Muscle of arm (tissue), 1 donor: ENCODE measurements at regions not wholly inside any gene's neighbourhood (a gene's known extent, or its start where the extent isn't known, plus 50 kb on each side); places are given as distances from the start of the nearest gene placed in this dataset.
"Not testable (repeated sequence)": the region's sequence is repeated elsewhere in the genome, so short reads cannot be mapped to it uniquely, and the experiment has no call there.

Experiments
- DNase-seq: peaks from one replicate; pipeline ENCODE4 v3.0.0-alpha.2; 2013

DNA sequence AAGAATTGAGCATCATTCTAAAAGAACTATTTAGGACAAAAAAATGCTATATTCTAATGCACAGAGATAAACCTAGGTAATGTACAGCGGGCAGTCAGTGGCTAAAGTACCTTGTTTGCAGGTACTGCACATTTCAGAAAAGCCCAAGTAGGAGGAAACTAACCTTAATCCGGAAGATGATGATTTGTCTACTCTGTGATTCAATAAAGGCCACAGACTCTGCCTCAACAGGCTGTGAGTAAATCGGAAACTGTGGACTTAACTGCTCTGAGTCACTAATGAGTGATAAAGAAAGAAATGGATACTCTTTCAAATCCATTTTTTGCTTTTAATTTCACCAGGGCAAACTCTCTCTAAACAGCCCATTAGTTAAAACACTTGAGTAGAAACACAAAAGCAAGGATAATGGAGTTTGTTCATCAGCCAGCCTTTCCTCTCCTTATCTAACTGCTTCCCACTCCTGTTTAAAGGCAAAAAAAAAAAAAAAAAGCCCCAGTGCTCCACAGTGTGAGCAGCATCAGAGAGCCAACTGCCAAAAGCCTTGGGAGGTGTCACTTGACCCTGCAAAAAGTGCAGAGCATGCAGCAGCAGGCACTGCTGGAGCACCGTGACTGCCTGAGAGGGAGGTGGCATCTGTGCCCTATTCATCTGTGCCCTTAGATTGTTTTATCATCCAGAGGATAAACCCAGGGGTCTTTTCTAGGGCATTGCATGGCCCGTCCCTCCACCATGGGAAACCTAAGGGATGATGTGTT is 187.7 kb downstream of the SATB1 start:
- no peak for DNase-seq

DNA sequence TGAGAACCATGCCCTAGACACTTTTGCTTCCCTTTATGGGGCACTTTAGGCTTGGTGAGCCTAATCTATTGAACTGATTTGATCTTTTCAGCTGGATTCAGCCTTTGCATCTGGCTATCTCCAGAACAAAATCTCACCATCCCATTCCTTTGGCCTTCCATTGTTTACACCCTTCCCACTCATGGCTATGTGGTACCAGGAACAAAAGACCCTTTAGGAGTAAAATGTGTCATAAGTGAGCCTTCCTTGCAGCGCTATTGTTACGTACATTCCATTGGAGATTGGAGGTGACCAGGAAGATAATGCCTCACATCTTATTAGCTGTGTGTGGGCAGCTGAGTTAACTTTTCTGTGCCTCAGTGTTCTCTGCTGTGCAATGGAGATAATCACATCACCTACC is 188.4 kb downstream of the SATB1 start:
- DNase-seq, result no peak

DNA sequence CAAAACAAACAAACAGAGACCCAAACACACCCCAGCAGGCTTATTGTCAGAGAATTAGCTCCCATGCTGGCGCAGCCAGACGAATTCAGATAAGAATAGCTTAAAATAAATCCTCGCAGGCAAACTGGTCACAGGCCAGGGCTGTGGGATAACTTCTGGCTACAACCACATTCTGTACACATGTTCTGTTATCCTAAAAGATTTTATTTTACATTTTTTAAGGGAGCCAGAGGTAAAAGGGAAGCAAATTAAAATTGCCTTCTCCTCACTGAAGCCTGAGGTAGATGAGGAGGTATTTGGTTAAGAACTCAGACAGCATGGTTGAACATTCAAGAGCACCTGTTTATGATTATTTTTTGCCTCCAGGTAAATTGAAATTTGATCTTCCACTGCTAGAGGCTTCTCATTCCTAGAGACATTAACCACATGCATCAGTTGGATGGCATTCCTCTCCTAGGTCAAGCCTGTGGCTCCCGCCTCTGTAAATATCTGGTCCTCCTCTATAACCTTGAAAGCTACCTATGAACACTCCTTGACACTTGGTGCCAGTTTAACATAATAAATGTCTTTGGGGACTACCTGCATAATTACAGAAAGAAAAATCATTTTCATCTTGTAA is 190.3 kb downstream of the SATB1 start:
- no peak for DNase-seq

DNA sequence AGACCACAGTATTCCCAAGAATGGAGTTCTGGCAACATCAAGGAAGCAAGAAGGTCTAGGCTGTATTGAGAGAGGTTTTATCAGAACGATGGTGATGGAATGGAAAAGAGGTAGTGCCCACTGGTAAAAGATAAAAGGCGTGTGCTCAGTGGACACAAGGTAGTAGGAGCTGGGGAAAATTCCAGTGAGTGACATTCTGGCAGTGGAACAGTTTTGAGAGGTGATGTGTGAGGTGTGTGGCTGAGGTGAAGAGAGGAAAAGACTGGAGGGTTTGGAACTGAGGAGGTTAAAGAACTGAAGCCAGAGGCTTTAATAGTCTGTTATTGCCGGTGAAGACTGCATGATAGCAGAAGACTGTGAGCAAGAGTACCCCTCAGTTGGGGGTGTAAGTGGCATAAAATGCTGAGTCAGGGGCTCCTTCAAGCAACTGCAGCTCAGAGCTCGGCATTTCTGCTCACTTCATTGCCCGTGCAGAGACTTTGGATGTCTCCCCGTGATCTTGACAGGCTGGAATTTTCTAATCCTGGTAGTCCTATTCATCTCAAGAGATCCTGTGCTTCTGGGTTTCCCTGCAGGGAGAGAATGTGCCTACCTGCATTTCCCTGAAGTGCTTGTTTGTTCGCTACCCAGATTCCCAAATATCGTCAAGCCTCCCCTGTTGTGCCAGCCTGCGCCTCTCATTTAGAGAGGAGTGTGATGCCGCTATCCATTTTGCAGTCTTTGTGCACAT is 191.0 kb downstream of the SATB1 start:
- no peak for DNase-seq

DNA sequence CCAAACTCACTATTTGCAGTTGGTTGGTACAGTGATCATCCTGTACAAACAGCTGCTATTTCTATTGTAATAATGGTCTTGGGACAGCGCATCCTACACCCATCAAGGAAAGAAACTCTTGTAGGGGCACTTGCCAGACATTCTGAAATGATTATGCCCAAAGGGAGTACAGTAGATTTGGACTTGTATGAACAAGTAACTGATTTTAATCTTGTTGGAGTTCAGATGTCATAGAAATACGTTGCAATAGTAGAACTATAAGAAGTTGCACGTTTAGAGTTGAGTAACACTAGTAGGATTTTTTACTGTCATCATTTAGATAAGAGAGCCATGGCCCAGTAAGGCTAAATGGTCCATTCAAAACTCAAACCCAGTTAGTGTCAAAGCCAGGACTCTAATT is 192.8 kb downstream of the SATB1 start:
- DNase-seq, result no peak

DNA sequence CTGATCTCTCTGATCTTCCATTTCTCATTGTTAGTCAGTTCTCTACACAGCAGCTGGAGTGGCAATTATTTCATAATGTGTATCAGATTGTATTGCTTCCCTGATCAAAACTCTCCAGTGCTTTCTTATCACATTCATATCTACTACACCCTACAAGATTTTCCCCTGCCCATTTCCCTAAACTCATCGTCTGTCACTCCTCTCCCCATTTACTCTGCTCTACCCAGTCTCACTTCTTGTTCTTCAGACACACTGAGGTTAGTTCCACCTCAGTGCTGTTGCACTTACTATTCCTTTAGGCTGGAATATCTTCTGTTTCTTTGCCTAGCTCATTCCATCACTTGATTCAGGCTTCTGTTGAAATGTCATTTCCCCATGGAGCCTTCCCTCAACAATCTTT is 197.1 kb downstream of the SATB1 start:
- no peak for DNase-seq

DNA sequence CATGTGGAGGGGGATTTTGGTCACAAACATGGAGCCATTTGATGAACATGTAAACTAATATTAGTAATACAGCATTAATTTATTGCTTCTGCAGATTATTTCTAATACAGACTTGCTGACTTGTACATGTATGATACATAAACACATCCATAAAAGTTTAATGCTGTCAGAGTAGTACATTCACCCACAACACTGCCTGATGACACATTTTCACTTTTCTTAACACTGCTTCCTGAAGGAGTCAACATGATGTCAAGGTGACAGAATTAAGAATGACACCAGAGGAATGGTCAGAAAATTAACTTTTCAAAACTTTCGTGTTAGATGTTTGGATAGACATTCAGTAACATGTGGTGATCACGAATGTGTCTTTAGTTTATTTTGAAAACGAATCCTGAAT is 199.4 kb downstream of the SATB1 start:
- DNase-seq, result no peak

DNA sequence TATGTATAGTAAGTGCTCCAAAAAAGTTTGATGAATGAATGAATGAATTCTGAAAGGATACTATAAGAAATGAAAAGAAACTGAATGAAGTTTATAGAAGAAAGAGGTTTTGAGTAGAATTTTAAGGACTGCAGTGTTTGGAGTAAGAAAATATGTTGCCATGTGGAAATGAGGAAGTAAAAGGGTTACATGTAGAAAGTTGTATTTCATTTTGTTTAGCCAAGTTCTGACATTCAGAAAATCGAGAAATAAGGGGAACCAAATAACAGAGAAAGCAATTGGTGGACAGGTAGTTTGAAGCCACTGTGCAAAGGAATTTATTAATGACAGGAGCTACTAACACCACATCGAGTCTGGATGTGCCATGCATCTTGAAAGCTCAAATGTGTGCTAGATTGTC is 200.7 kb downstream of the SATB1 start:
- DNase-seq, result no peak

DNA sequence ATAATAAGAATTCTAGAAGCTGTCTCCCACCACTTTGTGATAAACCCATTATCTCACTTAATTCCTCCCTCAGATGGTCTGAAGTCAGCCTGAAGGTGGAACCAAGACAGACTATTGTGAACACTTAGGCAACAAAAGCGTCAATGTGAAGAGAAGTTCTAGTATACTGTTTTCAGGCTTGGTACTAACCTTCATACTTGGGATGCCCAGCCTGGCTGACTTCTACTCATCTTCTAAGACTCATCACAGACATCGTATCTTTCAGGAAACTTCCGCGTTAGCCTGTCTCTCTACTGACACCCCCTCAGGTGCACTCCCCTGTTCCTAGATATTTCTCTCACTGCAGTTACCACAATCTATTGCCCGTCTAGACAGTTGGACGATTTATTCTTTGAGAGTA is 201.2 kb downstream of the SATB1 start:
- DNase-seq, result no peak

DNA sequence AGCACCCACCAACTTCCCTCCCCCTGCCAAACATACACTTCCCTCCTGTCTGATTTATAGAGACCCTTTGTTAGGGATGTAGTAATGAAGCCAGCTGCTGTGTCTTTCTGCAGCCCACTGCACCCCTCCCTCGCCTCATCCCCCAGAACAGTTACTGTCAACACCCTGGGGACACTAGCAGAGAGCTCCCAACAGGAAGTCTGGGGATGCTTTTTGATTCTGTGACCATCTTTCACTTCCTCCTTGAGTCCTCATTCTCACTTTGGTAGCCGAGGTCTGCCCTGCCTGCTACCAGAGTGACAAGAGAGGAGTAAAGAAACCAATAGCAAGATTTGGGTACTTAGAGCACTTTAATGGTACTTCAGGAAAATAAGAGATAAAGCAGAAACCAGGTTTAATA is 201.6 kb downstream of the SATB1 start:
- peak; percentile 4 for DNase-seq

DNA sequence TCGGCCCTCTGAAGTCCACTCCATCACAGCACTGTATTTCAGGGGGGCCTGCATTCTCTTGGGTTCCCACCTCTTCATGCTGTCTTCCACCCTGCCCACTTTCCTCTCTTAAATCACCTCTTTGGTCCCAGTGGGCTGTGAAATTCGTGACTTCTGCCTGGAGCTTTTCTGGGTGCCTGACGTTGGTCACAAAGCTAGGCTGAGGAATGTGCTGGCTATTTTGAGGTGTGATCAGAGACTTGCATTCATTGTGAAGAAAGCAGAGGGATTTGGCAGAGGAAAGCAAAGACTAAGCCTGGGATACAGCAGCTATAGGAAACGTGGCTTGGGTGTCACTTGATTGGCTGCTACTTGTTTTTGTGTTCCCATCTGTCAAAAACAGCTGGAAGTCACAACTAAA is 202.5 kb downstream of the SATB1 start:
- DNase-seq, result no peak

DNA sequence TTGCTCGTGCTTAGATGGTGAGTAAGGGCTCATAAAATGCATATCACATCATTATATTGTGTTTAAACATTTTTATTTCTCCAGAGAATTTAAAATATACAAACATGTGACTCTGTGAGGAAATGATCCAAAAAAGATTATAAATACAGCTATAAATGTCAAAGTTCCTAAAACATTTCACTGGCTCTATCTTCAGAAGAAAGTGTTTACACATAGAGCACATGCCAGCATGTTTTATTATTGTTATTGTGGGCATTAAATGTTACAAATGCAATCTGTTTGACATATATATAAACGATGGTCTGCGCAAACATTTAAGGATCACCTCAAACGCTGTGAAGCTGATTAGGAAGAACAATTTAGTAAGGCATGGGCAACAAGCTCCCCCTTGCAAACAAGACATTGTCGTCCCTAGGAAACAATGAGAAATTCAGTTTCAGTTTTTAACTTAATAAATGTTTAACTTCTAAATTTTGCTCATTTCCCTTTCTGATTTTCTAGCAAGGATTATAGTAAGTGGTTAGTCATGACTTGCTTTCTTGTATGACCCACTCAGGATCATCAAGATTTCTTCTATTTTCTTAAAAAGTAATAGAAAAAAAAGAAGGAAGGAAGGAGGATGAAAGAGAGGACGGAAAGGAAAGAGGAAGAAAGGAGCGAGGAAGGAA is 207.5 kb downstream of the SATB1 start:
- DNase-seq, result no peak

DNA sequence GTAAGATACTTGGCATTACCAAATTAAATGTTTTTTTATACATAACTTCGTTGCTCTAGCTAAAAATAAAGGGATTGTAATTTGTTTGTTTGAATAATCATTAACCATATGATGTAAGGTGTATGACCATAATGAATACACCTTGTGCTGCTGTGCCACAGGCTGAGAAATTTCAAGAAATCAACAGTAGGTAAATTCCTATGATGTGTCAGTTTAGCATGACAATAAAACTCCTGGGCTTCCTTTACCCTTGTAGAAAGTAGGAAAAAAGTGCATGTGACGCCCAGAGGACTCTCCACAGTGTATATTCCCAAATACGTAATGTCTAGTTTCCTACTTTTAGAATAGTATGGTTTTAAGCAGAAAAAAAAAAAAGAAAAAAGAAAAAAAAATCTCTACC is 208.1 kb downstream of the SATB1 start:
- no peak for DNase-seq

DNA sequence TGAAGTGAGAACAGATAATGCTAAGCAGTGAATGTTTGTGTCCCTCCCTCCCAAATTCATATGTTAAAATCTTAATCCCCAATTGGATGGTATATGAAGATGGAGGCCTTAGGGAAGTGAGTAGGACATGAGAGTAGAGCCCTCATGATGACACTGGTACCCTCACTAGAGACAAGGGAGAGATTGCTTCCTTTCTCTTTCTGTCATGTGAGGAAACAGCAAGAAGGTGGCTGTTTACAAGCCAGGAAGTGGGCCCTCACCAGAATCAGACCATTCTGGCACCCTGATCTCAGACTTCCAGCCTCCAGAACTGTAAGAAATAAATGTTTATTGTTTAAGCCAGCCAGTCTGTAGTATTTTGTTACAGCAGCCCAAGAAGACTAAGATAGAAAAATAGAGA is 209.5 kb downstream of the SATB1 start:
- no peak for DNase-seq

DNA sequence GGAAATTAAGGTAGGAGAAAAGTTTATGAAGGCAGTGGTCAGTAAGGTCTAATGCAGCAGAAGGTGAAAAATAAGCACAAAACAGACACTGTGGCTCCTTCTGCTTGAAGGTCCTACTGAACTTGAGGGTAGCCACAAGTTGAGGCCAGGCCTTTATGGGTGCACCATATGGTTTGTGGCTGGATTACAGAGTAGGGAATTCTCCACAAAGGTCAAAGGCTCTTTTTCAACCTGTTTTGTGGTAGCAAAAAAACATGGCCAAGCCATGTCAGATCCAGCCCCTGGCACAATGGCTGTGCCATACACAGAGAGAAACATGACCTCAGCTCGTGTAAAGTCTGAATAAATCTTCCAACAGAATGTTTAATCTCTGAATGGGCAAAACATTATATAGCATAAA is 214.0 kb downstream of the SATB1 start:
- no peak for DNase-seq

DNA sequence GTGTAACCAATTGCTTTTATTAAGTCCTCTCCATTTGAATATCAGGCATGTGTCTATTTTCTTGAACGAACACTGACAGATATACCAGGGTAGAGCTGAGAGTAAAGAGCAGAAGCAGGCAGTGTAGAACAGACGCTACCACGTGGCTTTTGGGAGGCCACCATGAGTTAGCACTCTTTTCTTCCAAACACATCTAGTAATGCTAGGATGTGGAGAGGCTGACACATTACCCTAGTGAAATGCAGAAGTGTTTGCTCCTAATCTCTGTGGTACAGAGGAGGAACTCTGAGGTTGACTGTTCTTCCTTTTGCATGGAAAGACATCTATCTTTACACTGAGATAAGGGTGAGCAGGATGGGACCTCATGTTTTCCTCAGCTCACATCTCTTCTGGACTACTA is 216.3 kb downstream of the SATB1 start:
- no peak for DNase-seq

DNA sequence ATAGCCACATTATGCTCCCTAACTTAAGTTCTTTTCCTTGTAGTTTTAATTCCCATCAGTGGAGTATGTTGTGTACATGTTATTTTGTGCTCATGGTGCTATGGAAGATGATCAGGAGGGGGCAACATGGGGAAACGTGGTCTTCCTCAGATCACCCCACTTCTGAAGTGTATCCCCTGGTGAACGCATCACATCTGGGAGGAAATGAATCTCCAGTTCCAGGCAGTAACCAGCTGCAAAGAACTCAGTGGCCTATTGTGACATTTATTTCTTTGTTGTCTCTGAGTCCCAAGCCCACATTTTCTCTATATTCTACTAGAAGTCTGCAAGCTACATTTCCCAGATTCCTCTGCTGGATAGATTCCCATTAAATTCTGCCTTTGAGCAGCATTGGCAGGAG is 217.0 kb downstream of the SATB1 start:
- no peak for DNase-seq

DNA sequence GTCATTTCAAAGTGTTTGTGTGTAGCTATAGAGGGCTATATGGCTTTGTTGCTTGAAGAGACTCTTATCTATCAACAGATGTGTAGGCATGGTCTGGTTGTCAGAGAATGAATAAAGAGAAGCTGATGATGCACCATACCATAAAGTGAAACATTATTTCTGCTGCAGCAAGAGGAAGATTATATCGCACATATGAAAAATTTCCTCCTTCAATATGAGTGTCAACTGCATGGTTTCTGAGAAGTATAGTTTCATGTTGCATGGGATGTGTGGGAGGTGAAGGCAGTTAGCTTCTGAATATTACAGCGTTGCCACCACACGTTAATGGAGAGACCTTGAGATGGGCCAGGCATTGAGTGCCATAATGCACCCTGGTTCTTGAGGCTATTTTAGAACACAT is 217.9 kb downstream of the SATB1 start:
- no peak for DNase-seq

DNA sequence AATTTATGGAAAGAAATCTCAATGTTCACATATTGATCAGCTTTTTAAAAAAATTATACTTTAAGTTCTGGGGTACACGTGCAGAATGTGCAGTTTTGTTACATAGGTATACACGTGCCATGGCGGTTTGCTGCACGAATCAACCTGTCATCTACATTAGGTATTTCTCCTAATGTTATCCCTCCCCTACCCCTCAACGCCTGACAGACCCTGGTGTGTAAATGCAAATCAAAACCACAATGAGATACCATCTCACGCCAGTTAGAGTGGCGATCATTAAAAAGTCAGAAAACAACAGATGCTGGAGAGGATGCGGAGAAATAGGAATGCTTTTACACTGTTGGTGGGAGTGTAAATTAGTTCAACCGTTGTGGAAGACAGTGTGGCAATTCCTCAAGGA is 219.4 kb downstream of the SATB1 start:
- DNase-seq, result not testable (repeated sequence)

DNA sequence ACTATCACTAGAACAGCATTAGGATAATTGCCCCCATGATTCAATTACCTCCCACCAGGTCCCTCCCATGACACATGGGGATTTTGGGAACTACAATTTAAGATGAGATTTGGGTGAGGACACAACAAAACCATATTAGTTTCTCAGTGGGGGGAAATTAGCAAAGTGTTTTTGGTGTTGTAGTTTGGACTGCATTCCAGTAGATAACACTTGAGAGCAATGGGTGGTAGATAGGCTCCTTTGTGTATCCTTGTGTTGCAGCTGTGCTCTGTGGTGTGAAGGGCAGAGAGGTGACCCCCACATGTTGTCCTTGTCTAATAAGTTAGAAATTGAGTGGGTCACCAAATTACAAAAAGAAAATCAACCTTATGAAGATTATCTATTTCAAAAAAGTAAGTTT is 223.8 kb downstream of the SATB1 start:
- DNase-seq, result no peak

DNA sequence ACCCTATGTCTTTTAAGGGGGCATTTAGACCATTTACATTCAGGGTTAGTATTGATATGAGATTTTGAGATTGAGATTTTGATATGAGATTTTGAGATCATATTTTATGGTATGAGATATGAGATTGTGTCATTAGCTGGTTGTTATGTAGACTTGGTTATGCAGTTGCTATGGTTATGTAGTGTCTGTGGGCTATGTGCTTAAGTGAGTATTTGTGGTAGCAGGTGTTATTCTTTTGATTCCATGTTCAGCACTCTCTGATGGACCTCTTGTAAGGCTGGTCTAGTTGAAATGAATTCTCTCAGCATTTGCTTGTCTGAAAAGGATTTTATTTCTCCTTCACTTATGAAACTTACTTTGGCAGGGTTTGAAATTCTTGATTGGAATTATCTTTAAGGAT is 225.4 kb downstream of the SATB1 start:
- no peak for DNase-seq

DNA sequence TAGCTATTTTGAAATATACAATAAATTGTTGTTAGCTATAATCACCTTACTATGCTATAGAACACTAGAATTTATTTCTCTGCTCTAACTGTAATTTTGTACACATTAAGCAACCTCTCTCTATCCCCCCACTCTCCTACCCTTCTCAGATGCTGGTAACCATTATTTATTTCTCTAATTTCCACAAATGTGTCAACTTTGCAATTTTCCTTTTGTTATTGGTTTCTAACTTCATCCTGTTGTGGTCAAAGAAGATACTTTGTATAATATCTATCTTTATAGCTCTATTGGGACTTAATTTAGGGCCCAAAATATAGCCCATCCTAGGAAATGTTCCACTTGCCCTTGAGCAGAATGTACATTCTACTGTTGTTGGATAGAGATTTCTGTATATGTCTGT is 229.3 kb downstream of the SATB1 start:
- no peak for DNase-seq

DNA sequence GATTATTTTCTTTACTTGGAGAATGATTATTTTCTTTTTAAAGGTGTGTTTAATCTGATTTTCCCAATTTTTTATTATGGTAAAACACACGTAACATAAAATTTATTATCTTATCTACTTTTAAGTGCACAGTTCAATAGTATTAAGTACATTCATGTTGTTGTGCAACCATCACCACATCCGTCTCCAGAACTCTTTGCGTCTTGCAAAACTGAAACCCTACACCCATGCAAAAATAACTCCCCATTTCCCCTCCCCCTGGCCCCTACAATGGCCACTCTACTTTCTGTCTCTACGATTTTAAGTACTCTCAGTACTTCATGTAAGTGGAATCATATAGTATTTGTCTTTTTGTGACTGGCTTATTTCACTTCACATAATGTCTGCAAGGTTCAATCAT is 230.7 kb downstream of the SATB1 start:
- DNase-seq, result no peak
